D341Med (cell line): ENCODE measurements at regions not wholly inside any gene's neighbourhood (a gene's known extent, or its start where the extent isn't known, plus 50 kb on each side); places are given as distances from the start of the nearest gene placed in this dataset.
A peak's percentile ranks its signal among the peaks of the same experiment; 100 is the strongest.

ENCODE experiments used
- DNase-seq: peaks from one replicate; pipeline ENCODE4 v3.0.0; 2012; ENCODE audit warnings: low spot score

DNA sequence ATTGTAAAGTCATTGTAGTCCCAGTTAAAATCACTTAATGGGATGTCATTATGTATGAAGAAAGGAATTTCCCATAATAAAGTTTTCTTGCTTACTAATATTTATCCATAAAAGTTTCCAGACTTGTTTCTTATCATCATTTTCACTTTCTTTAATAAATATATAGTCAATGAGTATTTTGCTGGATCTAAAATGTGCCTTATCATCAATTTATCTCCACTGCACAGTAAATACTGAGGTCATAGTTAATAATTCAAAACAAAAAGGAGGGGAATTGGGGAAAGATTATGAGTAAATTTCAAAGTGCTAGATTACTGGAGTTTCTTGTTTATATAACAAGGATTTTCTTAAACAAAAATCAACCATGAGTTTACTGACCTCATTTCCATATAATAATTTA lies 279.5 kb upstream of the DKK2 start:
- DNase-seq: no peak

DNA sequence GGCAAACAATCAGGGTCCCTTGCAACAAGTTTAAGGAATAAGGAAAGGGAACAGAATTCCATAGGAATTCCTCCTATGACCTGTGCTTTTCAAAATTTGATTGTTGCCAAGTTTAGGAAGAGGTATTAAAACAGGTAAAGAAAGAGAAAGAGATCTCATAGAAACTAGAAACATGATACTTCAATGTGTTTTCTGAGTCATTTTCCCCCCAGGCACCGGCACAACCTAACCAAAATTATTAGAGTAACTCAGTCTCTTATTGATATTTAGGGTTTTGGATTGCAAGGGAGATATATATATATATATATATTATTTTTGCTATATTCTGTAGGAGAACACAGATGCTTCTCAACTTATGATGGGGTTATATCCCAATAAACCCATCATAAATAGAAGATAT lies 278.0 kb upstream of the DKK2 start:
- DNase-seq: no peak

DNA sequence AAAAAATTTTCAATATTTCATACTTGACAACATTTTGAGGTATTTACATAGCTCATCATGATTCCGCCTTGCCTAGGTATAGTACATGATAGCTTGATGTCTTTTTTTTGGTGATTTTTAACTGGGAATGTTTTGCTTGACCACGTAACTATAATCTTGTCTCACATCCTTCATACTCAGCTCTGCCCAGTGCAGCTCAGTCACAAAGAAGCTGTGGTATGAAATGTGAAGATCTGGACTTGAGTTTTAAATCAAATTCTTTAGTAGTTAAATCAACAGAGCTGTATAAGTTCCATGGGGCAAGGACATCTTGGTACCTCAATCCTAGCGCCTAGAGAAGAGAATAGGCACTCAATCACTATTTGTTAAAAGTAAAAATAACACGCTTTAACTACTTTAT lies 276.3 kb upstream of the DKK2 start:
- no peak for DNase-seq

- no peak for DNase-seq
Observed at GRCh38 chr4:107304699-107305286, 268.7 kb upstream of the DKK2 start.

GRCh38 chr4:107299646-107300045 lies 263.5 kb upstream of the DKK2 start:
- no peak for DNase-seq

DNA sequence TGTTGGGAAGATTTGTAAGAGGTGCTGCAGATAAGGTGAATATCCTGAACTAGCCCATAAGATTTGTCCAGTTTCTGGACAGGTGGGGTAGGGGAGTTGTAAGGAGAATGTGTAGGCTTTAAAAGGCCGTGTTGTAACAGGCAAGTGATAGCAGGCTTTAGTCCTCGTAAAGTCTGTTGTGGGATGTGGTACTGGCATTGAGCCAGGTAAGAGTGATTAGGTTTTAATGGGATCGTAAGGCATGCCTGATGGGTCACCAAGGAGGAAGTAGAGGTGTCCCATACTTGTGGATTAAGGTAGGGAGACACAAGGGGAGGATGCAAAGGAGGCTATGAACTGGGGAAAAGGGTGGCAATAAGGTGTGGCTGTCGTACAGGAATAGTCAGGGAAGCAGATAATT lies 256.9 kb upstream of the DKK2 start:
- DNase-seq: no peak

DNA sequence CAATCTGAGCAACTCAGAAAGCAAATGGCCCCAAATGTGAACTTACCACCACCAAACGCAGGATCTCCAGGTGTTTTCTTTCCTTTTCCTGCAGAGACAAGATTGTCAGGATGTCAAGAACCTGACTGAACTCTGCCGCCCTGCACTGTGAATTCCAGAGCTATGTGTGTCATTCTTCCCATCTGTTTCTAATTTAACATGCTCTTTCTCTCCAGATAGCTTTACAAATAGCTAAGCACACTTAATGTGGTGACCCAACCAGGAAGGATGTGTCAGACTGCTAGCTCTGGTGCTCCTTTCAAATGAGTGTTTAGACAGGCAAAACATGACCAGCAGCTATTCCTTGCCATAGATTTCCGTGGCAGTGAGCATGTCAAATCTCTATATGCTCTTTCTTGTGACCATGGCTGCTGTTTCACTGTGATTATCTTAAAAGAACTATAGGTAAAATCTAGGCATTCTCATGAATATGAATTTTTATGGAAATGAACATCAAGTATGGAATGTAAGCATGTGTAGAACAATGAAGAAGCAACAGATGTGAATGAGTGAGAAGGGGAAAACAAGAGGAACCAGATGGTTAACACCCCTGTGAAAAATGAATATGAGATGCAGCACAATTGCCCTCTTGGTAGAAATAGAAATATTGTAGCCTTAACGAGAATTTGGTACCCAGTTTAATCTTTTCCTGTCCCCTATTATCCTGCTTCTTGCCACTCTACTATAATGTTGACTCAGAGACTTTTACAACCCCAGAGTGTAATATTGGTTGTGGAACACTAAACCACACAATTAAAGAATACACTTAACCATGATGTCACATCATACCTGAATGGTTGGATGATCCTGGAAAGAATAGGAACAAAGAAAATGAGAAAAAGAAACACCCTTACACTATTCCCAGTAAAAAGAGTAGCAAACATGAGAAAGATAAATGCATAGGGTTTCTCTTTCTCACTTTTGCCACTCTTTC lies 247.8 kb upstream of the DKK2 start:
- no peak for DNase-seq

DNA sequence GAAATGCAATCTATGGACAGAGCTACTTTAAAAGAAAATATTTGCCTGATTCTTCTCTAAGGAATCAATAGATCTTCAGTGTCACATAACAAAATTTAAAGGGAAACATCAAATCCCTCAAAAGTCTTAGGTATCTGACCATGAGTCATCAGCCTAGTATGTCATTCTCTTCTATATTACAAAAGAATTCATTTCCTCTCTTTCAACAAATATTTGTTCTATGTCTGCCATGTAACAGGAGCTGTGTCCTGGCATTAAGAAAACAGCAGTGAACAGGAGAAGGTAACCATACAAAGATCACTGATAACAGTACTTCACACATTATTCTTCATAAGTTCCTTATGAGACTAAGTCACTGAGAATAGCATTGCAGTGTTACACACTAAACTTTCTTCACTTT lies 243.6 kb upstream of the DKK2 start:
- no peak for DNase-seq

GRCh38 chr4:107278791-107279483 lies 242.8 kb upstream of the DKK2 start:
- no peak for DNase-seq

- no peak for DNase-seq
Observed at GRCh38 chr4:107276052-107276451, 239.9 kb upstream of the DKK2 start.

DNA sequence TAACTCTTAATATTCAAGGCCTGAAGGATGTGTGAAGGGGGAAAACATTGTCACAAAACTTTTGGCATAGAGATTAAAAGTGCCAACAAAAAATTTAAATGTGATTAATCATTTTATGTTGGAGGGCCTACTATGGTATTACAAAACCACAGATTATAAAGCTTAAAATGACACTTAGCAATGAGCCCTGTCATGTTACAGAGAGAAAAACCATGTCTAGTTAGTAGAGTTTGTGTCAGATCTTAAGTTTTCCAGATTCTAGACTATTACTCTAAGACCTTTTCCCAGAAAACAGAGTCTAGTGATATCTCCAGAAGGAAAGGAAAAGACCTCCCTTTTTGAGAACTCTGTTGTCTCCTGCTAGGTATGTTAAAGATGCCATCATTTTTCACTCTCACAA lies 239.1 kb upstream of the DKK2 start:
- DNase-seq: no peak

DNA sequence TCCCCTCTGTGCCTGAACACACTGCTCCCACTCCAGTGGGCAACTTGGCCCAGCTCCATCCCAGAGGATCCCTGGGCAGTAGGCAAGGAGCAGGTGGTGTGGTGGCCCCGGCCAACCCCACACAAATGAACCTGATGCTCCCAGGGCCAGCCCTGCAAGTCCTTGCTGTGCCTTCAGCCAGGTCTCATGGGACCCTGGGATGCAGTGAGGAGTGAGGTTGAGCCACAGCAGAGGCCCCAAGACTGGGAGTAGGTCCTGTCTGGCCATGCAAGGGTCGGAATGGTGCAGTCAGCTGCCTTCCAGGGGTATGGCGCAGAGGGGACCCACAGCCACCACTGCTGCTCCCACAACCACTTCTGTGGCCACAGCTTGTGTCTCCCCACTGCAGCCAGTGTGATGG lies 234.5 kb upstream of the DKK2 start:
- DNase-seq: no peak

DNA sequence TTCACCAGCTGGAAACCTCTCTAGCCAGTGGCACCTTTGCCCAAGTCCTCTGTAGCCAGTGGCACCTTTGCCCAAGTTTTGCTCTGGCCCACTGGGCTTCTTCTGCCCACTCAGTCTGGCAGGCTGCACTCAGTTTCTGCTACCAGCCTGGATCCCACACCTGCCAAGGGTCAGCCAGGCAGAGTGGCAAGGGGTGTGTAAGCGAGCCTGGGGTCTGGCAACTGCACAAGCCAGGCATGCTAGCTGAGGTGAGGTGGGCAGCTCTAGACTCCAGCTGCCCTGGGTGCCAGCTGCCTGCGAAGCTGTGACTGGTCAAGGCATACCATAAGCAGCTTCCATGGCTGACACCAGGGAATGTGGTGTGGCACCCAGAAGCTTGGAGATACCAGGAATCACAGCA lies 233.1 kb upstream of the DKK2 start:
- no peak for DNase-seq

GRCh38 chr4:107265859-107266258 lies 229.7 kb upstream of the DKK2 start:
- no peak for DNase-seq

DNA sequence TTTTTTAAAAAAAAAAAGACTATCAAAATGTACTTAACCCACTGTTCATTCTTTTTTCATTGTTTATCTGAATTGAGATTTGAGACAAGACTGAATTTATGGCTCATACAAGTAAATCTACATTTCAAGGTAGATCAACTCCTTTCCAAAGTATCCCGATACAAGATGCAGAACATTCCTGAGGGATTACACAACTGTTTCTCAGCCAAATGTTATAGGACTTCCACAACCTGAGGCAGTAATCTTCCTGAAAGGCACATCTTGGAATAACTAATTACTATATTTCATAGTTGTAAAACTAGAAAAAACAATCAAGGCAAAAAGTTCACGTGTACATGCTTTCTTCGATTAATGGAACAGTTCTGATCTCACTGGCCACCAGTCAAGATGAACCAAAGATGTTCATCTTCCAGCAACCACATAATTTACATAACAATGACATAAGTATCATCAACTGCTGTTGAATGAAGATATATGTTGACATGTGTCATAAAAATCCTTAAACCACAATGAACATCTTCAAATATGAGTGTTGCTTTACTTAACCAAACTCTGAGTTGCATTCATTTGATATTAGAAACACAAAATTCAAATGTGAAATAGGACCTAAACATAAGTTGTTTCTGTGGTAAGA lies 225.2 kb upstream of the DKK2 start:
- DNase-seq: no peak

DNA sequence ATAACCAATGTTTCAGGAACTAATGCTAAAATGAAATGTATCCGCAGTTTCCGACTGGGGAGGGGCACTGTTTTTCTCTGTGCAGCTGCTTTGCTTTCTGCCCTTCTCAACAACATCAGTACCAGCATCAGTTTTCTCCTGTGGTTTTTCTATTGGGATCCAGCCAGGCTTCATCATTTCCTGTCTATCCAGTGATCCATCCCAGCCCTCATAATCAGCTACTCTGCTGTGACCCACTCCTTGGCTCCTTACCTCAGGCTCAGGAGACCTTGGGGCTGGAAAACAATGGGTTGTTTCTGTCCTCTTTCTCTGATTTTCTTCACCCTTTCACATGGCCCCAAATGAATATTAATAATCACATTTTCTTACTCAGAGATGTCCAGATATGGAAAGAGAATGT lies 222.2 kb upstream of the DKK2 start:
- DNase-seq: no peak

- no peak for DNase-seq
Observed at GRCh38 chr4:107255596-107255995, 219.5 kb upstream of the DKK2 start.

DNA sequence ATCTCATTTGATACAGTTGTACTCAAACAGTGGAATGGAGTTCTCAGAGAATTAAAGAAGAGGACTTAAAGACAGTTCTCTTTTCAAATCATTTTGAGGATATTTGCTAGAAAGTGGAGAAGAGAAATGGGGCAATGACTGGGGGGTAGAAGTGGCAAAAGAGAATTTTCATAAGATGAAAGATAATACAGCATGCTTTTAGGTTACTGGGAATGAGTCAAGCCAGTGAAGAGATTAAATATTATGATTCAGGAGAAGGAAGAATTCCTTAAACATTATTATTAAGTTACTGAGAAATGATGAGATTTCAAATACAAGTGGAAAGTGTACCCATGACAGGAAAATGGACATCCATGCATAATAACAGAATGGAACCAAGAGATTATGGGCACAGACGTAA lies 219.0 kb upstream of the DKK2 start:
- DNase-seq: no peak

DNA sequence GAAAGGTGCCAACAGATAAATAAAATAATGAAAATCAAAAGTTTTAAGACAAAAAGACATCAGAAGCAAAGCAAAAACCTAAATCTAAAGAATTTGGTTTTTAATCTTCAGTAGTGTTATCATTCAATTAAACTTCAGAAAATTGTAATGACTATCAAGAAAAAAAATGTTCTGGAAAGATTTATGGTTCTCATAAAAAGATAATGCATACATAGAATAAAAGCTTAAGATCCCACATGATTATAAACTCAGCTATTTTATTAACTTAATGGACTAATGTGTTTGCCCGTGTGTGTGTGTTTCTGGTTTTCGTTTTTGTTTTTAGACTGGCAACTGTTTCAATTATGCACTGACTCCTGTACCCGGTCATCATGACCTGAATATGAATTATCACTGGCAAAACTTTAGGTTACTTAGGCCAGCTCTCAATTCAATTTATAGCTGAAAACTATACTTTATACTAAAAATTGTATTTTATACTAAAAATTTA lies 217.5 kb upstream of the DKK2 start:
- DNase-seq: no peak

DNA sequence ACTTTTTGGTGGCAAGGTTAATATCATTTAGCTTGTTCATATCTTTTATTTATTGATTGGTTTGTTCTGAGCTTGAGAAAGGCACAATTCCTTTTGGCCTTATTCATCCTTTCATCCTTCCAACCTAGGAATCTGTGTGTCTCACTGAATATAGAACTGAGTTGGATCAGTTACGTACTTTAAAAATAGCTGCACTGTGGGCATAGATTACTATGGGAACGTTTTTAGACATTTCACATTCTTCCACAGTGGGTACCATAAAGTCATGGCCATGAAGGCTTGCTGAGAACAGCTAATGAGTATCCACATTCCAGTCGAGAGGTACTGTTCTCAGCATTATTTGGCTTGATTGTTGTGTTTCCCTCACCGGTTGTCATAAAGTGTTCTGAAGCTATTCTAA lies 217.0 kb upstream of the DKK2 start:
- DNase-seq: no peak

DNA sequence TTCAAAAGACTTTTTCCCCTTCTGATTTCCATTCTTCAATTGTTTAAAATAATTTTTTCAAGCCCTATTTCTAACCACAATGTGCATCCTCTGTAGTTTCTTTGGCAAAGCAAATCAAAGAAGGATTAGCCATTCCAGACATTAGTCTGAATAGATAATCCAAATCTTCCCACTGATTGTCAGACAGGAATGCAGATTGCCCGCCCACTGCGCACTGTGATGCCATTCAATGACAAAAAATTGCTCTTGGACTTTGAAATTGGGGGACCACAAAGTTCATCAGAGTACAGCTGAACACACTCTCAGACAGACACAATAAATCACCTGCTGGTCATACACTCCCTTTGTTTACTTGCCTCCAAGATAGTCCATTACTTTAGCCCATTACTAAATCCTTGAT lies 216.5 kb upstream of the DKK2 start:
- peak; percentile 40 for DNase-seq

- DNase-seq: no peak
Observed at GRCh38 chr4:107248571-107248970, 212.5 kb upstream of the DKK2 start.

DNA sequence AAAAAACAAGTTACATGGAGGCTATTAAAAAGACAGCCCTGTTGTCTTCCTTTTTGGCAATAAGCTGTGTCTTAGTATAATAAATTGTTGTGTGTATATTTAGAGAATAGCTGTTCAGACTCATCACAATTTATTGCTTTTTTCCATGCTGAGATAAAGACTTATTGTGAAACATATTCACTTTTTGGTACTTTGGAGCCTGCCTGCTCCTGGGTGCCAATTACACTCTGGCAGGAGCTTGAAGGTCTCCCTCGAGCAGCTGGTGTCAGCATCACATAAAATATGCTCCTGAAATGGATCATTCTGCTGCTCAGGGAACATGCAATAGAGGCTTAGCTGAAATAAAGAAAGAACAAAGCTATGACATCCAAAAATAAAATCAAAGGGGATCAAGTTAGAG lies 211.6 kb upstream of the DKK2 start:
- no peak for DNase-seq
